ENCODE measurements at regions not wholly inside any gene's neighbourhood (a gene's known extent, or its start where the extent isn't known, plus 50 kb on each side); places are given as distances from the start of the nearest gene placed in this dataset.

GRCh38 chr17:73791631-73792030, 147.4 kb upstream of the SDK2 start (continued):
- TF ChIP-seq, protein P1, sequence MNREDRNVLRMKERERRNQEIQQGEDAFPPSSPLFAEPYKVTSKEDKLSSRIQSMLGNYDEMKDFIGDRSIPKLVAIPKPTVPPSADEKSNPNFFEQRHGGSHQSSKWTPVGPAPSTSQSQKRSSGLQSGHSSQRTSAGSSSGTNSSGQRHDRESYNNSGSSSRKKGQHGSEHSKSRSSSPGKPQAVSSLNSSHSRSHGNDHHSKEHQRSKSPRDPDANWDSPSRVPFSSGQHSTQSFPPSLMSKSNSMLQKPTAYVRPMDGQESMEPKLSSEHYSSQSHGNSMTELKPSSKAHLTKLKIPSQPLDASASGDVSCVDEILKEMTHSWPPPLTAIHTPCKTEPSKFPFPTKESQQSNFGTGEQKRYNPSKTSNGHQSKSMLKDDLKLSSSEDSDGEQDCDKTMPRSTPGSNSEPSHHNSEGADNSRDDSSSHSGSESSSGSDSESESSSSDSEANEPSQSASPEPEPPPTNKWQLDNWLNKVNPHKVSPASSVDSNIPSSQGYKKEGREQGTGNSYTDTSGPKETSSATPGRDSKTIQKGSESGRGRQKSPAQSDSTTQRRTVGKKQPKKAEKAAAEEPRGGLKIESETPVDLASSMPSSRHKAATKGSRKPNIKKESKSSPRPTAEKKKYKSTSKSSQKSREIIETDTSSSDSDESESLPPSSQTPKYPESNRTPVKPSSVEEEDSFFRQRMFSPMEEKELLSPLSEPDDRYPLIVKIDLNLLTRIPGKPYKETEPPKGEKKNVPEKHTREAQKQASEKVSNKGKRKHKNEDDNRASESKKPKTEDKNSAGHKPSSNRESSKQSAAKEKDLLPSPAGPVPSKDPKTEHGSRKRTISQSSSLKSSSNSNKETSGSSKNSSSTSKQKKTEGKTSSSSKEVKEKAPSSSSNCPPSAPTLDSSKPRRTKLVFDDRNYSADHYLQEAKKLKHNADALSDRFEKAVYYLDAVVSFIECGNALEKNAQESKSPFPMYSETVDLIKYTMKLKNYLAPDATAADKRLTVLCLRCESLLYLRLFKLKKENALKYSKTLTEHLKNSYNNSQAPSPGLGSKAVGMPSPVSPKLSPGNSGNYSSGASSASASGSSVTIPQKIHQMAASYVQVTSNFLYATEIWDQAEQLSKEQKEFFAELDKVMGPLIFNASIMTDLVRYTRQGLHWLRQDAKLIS (CRISPR knock-in tag; IDR thresholded peaks at IDR 0.05; ENCODE audit: borderline replicate concordance), result no peak
- TF ChIP-seq SP1 (CRISPR knock-in tag; conservative IDR thresholded peaks at IDR 0.05) (no peak), ZNF138 (CRISPR knock-in tag; conservative IDR thresholded peaks at IDR 0.05) (no peak)

DNA sequence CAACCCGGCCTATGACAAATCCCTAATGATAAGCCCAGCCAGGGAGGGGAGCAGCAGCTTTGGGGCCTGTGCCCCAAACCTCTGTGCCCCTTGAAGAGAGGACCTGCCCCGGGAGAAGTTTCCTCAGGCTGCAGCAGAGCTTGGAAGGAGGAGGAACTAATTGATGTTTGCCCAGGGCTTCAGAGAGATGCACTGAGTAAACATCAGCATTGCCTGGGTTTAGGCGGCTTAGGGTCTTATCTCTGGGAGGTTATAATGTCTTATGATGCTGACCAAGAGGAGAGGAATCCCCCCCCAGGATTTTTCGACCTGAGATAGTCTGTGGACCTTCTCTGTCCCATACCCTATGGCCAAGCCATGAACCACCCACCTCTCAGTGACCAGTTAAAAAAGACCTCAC, 148.7 kb upstream of the SDK2 start:
- ATAC-seq (no peak), DNase-seq (ENCODE audit: low spot score) (no peak)
- Mint-ChIP-seq H3K27me3 (ENCODE audit: low read depth) (peaks cover 6% of the 10 kb centered on the region), H3K4me1 (peaks cover 21% of the 10 kb centered on the region), H3K36me3 (no peaks in the 10 kb centered on the region), H3K4me3 (no peak overlapping the region), H3K9me3 (no peaks in the 10 kb centered on the region; the same call in 1 of the 2 replicates), H3K27ac (no peak overlapping the region)
- ChIA-PET POLR2A (no interaction called here), CTCF (no interaction called here)
- TF ChIP-seq, protein P1 (CRISPR knock-in tag; IDR thresholded peaks at IDR 0.05; ENCODE audit: borderline replicate concordance), result no peak
- TF ChIP-seq, protein P2, sequence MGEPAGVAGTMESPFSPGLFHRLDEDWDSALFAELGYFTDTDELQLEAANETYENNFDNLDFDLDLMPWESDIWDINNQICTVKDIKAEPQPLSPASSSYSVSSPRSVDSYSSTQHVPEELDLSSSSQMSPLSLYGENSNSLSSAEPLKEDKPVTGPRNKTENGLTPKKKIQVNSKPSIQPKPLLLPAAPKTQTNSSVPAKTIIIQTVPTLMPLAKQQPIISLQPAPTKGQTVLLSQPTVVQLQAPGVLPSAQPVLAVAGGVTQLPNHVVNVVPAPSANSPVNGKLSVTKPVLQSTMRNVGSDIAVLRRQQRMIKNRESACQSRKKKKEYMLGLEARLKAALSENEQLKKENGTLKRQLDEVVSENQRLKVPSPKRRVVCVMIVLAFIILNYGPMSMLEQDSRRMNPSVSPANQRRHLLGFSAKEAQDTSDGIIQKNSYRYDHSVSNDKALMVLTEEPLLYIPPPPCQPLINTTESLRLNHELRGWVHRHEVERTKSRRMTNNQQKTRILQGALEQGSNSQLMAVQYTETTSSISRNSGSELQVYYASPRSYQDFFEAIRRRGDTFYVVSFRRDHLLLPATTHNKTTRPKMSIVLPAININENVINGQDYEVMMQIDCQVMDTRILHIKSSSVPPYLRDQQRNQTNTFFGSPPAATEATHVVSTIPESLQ (CRISPR knock-in tag; IDR thresholded peaks at IDR 0.05), result no peak
- TF ChIP-seq USF1 (CRISPR knock-in tag; IDR thresholded peaks at IDR 0.05) (no peak), ZNF317 (CRISPR knock-in tag; IDR thresholded peaks at IDR 0.05; ENCODE audit: borderline replicate concordance, low read depth) (no peak), TEAD1 (CRISPR knock-in tag; IDR thresholded peaks at IDR 0.05) (no peak), JAZF1 (CRISPR knock-in tag; IDR thresholded peaks at IDR 0.05) (no peak), ZNF416 (CRISPR knock-in tag; IDR thresholded peaks at IDR 0.05) (no peak), ESRRA (CRISPR knock-in tag; IDR thresholded peaks at IDR 0.05; ENCODE audit: borderline replicate concordance) (no peak), PREB (CRISPR knock-in tag; IDR thresholded peaks at IDR 0.05; ENCODE audit: borderline replicate concordance) (no peak), MYBL2 (CRISPR knock-in tag; IDR thresholded peaks at IDR 0.05) (no peak), ZNF671 (CRISPR knock-in tag; IDR thresholded peaks at IDR 0.05) (no peak), MAX (CRISPR knock-in tag; IDR thresholded peaks at IDR 0.05) (no peak), GRHL2 (CRISPR knock-in tag; IDR thresholded peaks at IDR 0.05; ENCODE audit: insufficient replicate concordance, severe bottlenecking) (no peak), PRRX2 (CRISPR knock-in tag; IDR thresholded peaks at IDR 0.05) (no peak)
- TF ChIP-seq, protein P3, sequence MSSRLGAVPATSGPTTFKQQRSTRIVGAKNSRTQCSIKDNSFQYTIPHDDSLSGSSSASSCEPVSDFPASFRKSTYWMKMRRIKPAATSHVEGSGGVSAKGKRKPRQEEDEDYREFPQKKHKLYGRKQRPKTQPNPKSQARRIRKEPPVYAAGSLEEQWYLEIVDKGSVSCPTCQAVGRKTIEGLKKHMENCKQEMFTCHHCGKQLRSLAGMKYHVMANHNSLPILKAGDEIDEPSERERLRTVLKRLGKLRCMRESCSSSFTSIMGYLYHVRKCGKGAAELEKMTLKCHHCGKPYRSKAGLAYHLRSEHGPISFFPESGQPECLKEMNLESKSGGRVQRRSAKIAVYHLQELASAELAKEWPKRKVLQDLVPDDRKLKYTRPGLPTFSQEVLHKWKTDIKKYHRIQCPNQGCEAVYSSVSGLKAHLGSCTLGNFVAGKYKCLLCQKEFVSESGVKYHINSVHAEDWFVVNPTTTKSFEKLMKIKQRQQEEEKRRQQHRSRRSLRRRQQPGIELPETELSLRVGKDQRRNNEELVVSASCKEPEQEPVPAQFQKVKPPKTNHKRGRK (CRISPR knock-in tag; IDR thresholded peaks at IDR 0.05; ENCODE audit: borderline replicate concordance), result no peak
